ENCODE measurements at regions not wholly inside any gene's neighbourhood (a gene's known extent, or its start where the extent isn't known, plus 50 kb on each side); places are given as distances from the start of the nearest gene placed in this dataset.

DNA sequence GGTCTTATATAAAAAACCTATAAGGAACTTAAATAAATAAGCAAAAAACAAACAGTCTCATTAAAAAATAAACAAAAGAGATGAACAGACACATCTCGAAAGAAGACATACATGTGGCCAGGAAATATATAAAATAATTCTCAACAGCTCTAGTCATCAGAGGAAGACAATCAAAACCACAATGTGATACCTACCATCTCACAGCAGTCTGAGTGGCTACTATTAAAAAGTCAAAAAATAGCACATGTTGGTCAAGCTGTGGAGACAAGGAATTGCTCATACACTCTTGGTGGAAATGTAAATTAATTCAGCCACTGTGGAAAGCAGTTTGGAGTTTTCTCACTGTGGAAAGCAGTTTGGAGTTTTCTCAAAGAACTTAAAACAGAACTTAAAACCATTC is 100.3 kb upstream of the ADAMTS5 start:
- Mint-ChIP-seq H3K27me3 (ENCODE audit: insufficient read depth, unreplicated experiment) (no peaks in the 10 kb centered on the region), H3K4me1 (ENCODE audit: insufficient read depth, unreplicated experiment) (peaks cover 6% of the 10 kb centered on the region), H3K4me3 (ENCODE audit: unreplicated experiment) (no peak overlapping the region), H3K9me3 (ENCODE audit: unreplicated experiment) (no peaks in the 10 kb centered on the region), H3K36me3 (ENCODE audit: insufficient read depth, unreplicated experiment) (no peaks in the 10 kb centered on the region), H3K27ac (ENCODE audit: low read depth, unreplicated experiment) (no peak overlapping the region)
- intact Hi-C loops (cut with micrococcal nuclease), result no loop called here
- no TSS peak for BruUV-seq (replicated peaks)
- ChIA-PET CTCF (no interaction called here), POLR2A (no interaction called here)
- TF ChIP-seq, protein P1, sequence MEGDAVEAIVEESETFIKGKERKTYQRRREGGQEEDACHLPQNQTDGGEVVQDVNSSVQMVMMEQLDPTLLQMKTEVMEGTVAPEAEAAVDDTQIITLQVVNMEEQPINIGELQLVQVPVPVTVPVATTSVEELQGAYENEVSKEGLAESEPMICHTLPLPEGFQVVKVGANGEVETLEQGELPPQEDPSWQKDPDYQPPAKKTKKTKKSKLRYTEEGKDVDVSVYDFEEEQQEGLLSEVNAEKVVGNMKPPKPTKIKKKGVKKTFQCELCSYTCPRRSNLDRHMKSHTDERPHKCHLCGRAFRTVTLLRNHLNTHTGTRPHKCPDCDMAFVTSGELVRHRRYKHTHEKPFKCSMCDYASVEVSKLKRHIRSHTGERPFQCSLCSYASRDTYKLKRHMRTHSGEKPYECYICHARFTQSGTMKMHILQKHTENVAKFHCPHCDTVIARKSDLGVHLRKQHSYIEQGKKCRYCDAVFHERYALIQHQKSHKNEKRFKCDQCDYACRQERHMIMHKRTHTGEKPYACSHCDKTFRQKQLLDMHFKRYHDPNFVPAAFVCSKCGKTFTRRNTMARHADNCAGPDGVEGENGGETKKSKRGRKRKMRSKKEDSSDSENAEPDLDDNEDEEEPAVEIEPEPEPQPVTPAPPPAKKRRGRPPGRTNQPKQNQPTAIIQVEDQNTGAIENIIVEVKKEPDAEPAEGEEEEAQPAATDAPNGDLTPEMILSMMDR (IDR thresholded peaks at IDR 0.05; ENCODE audit: unreplicated experiment), result no peak
- no peak for DNase-seq (ENCODE audit: unreplicated experiment)

DNA sequence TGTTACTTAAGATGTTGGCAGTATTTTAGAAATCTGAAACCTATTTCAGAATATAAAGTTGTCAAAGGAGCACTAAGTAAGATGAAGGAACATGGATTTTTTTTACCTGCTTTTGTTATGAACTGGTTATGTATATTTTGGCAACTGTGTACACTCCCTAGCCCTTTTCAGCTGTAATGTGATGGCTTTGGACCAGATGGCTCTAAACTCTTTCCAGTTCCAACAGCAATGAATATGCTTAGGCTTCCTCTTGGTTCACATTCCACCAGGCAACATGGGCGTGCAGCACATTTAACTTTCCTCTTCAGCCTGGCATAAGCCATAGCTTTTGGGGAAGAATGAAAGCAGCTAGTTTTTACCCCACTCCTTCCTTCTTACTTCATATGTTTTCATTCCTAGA is 95.6 kb upstream of the ADAMTS5 start:
- H3K27me3 Mint-ChIP-seq (ENCODE audit: insufficient read depth, unreplicated experiment), result no peaks in the 10 kb centered on the region
- ChIA-PET CTCF (no interaction called here), POLR2A (no interaction called here)
- no peak overlapping the region for H3K4me3 Mint-ChIP-seq (ENCODE audit: unreplicated experiment)
- TF ChIP-seq, protein P1 (IDR thresholded peaks at IDR 0.05; ENCODE audit: unreplicated experiment), result no peak
- H3K9me3 Mint-ChIP-seq (ENCODE audit: unreplicated experiment), result no peaks in the 10 kb centered on the region
- DNase-seq (ENCODE audit: unreplicated experiment), result peak; percentile 17
- intact Hi-C loops (cut with micrococcal nuclease), result no loop called here
- H3K36me3 Mint-ChIP-seq (ENCODE audit: insufficient read depth, unreplicated experiment), result no peaks in the 10 kb centered on the region
- BruUV-seq (replicated peaks), result no TSS peak
- no peak overlapping the region for H3K27ac Mint-ChIP-seq (ENCODE audit: low read depth, unreplicated experiment)
- peaks cover 21% of the 10 kb centered on the region for H3K4me1 Mint-ChIP-seq (ENCODE audit: insufficient read depth, unreplicated experiment)

DNA sequence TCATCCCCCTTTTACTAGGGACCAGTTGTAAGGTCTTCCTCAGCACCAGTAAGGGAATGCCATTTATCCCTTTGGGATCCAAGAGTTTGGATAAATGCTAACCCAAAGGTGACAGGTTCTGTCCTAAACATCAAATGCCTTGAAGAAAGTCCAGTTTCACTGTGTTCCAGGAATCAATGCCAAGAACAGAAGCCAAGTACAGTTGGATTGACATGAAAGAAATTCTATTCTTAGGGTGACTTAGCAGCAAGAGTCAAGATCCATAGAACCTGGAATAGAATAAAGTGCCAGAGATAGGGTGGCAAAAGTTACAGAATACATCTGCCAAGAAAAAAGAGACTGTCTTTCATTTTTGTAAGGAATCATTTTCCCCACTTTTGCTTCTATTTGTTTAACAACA is 94.9 kb upstream of the ADAMTS5 start:
- no peak overlapping the region for H3K27ac Mint-ChIP-seq (ENCODE audit: low read depth, unreplicated experiment)
- no peaks in the 10 kb centered on the region for H3K36me3 Mint-ChIP-seq (ENCODE audit: insufficient read depth, unreplicated experiment)
- no peaks in the 10 kb centered on the region for H3K9me3 Mint-ChIP-seq (ENCODE audit: unreplicated experiment)
- TF ChIP-seq, protein P1 (IDR thresholded peaks at IDR 0.05; ENCODE audit: unreplicated experiment), result no peak
- CTCF ChIA-PET, result no interaction called here
- no peak overlapping the region for H3K4me3 Mint-ChIP-seq (ENCODE audit: unreplicated experiment)
- POLR2A ChIA-PET, result interaction anchor here (1.4 kb wide), 1 partner anchor 9 kb away, joined by 3 read pairs; no protein-coding TSS in a partner anchor
- DNase-seq (ENCODE audit: unreplicated experiment), result no peak
- intact Hi-C loops (cut with micrococcal nuclease), result no loop called here
- BruUV-seq (replicated peaks), result no TSS peak
- no peaks in the 10 kb centered on the region for H3K27me3 Mint-ChIP-seq (ENCODE audit: insufficient read depth, unreplicated experiment)
- peaks cover 21% of the 10 kb centered on the region for H3K4me1 Mint-ChIP-seq (ENCODE audit: insufficient read depth, unreplicated experiment)

DNA sequence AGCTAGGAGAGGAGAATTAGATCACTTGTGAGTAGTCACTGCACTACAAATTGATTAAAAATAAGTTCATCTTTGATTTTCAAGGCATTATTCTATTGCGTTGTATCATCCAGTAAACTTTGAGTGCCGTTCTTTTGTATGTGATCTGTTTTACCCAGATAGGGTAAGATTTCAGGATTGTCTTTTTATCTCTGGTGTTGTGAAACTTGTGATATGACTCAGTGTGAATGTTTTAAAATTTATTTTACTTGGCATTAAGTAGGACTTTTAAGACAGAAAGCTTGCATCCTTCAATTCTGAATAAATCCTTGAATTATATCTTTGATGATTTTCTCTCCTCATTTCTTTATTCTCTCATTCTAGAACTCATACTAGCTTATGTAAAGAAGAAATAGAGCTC is 93.3 kb upstream of the ADAMTS5 start:
- TF ChIP-seq, protein P1 (IDR thresholded peaks at IDR 0.05; ENCODE audit: unreplicated experiment), result no peak
- intact Hi-C loops (cut with micrococcal nuclease), result no loop called here
- CTCF ChIA-PET, result no interaction called here
- Mint-ChIP-seq H3K4me3 (ENCODE audit: unreplicated experiment) (no peak overlapping the region), H3K36me3 (ENCODE audit: insufficient read depth, unreplicated experiment) (no peaks in the 10 kb centered on the region), H3K4me1 (ENCODE audit: insufficient read depth, unreplicated experiment) (peaks cover 21% of the 10 kb centered on the region), H3K27me3 (ENCODE audit: insufficient read depth, unreplicated experiment) (no peaks in the 10 kb centered on the region), H3K9me3 (ENCODE audit: unreplicated experiment) (no peaks in the 10 kb centered on the region), H3K27ac (ENCODE audit: low read depth, unreplicated experiment) (peak overlapping the region; percentile 63)
- DNase-seq (ENCODE audit: unreplicated experiment), result peak; percentile 38
- no TSS peak for BruUV-seq (replicated peaks)
- POLR2A ChIA-PET, result interaction anchor here (0.7 to 1.4 kb wide), 4 partner anchors 9 to 238 kb away, joined by 3 read pairs; no protein-coding TSS in a partner anchor

Measured in MCF 10A (cell line).